Smooth muscle cell (in vitro differentiated cells): ENCODE measurements at regions not wholly inside any gene's neighbourhood (a gene's known extent, or its start where the extent isn't known, plus 50 kb on each side); places are given as distances from the start of the nearest gene placed in this dataset.
A peak's percentile ranks its signal among the peaks of the same experiment; 100 is the strongest.

Experiments used
- DNase-seq: peaks from one replicate; lab custom pipeline; 2025; ENCODE audit not compliant: unreplicated experiment; lab: John Stamatoyannopoulos, UW
- H2AFZ ChIP-seq: fragments of 200-600 bp; sonication (generic); 2 replicates; pipeline ENCODE4 v1.6.0; 2016; ENCODE audit warnings: antibody characterized with exemption, low read depth, mild to moderate bottlenecking
- H3F3A ChIP-seq: fragments of 200-600 bp; sonication (generic); 2 replicates; pipeline ENCODE4 v1.6.0; 2017; ENCODE audit warnings: antibody characterized with exemption, low read depth
- H3K27ac ChIP-seq: fragments of 200-600 bp; sonication (generic); 2 replicates; pipeline ENCODE4 v1.5.1; 2016; ENCODE audit warnings: low read depth, mild to moderate bottlenecking
- H3K27me3 ChIP-seq: fragments of 200-600 bp; sonication (generic); 2 replicates; pipeline ENCODE4 v1.6.1; 2016; ENCODE audit warnings: low read depth, mild to moderate bottlenecking
- H3K36me3 ChIP-seq: fragments of 200-600 bp; sonication (generic); 2 replicates; pipeline ENCODE4 v1.5.1; 2016; ENCODE audit warnings: low read depth
- H3K4me1 ChIP-seq: fragments of 200-600 bp; sonication (generic); 2 replicates; pipeline ENCODE4 v1.5.1; 2016; ENCODE audit warnings: low read depth
- H3K4me2 ChIP-seq: fragments of 200-600 bp; sonication (generic); 2 replicates; pipeline ENCODE4 v1.6.0; 2016; ENCODE audit warnings: mild to moderate bottlenecking
- H3K4me3 ChIP-seq: fragments of 200-600 bp; sonication (generic); 2 replicates; pipeline ENCODE4 v1.5.1; 2016; ENCODE audit warnings: mild to moderate bottlenecking
- H3K79me2 ChIP-seq: fragments of 200-600 bp; sonication (generic); 2 replicates; pipeline ENCODE4 v1.6.0; 2016; ENCODE audit warnings: low read depth, mild to moderate bottlenecking
- H3K9ac ChIP-seq: fragments of 200-600 bp; sonication (generic); 2 replicates; pipeline ENCODE4 v1.6.0; 2016; ENCODE audit warnings: low read depth
- H3K9me3 ChIP-seq: fragments of 200-600 bp; sonication (generic); replicated peaks from 2 replicates; pipeline ENCODE4 v1.5.1; 2016; ENCODE audit warnings: low read depth
- H4K20me1 ChIP-seq: fragments of 200-600 bp; sonication (generic); 2 replicates; pipeline ENCODE4 v1.6.0; 2016; ENCODE audit warnings: low read depth
- CTCF ChIP-seq: fragments of 200-600 bp; sonication (generic); IDR thresholded peaks from 2 replicates; pipeline ENCODE4 v1.5.1; 2017; ENCODE audit warnings: borderline replicate concordance, mild to moderate bottlenecking, antibody characterized with exemption; ENCODE audit not compliant: insufficient read depth, poor library complexity, severe bottlenecking
- WGBS: methylation state at CpG from one replicate; pipeline ENCODE4 v1.1.7; 2016; ENCODE audit warnings: low lambda C conversion rate; 5-methylcytosine and 5-hydroxymethylcytosine counted together

GRCh38 chr14:82388488-82388887, 854.8 kb upstream of the SEL1L start:
- WGBS = 73% methylated on average over 4 of the region's 4 CpGs
- TF ChIP-seq CTCF = no peak

DNA sequence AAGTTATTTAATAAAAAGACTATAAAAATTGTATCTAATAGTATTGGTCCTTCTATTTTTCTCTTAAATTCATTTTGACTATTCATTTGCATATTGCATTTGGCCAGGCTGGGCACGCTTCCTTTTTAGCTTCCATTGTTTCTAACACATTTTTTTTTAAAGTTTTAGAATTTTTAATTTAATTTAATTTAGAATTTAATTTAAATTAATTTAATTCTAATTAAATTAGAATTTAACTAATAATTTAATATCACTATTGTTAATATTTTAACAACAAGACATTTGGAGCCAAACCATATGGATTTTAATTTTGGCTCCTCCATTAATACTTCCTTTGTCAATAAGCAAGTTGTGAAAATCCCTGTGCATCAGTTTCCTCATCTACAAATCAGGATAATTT, 856.9 kb upstream of the SEL1L start:
- 98% methylated on average over 1 of the region's 1 CpG for WGBS
- DNase-seq = no peak
- Histone ChIP-seq H2AFZ (no peak overlapping the region), H3K36me3 (no peaks in the 10 kb centered on the region), H3K4me1 (no peaks in the 10 kb centered on the region), H3K9me3 (no peaks in the 10 kb centered on the region), H3K4me3 (no peak overlapping the region), H3K27ac (no peak overlapping the region), H3K4me2 (no peak overlapping the region), H3K9ac (no peak overlapping the region), H3K27me3 (no peaks in the 10 kb centered on the region), H3K79me2 (no peaks in the 10 kb centered on the region), H4K20me1 (no peaks in the 10 kb centered on the region), H3F3A (no peaks in the 10 kb centered on the region)
- no peak for TF ChIP-seq CTCF

More at GRCh38 chr14:82388488-82388887, 854.8 kb upstream of the SEL1L start:
- Histone ChIP-seq H3K27me3 (no peaks in the 10 kb centered on the region), H4K20me1 (no peaks in the 10 kb centered on the region), H3K36me3 (no peaks in the 10 kb centered on the region), H3K4me3 (no peak overlapping the region), H3K4me1 (no peaks in the 10 kb centered on the region), H3K27ac (no peak overlapping the region), H3K9me3 (no peaks in the 10 kb centered on the region), H3K4me2 (no peak overlapping the region), H3K9ac (no peak overlapping the region), H3K79me2 (no peaks in the 10 kb centered on the region), H2AFZ (no peak overlapping the region), H3F3A (no peaks in the 10 kb centered on the region)
- DNase-seq = no peak

DNA sequence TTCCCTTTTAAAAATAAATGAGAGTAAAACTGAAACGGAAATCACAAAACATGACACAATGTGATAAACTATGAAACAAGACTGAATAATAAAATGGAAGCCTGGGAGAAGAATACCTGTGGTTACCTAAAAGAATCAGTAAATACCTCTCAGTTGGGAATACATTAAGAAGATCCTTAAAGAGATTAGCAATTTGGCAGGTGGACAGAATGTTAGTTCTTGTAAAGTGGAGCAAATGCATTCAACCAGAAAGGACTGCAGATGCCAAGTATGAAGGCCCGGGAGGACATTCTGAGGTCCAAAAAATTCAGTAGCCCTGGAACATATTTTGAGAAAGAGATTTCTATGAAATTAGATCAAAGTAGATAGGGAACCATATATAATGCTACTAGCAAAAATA, 861.3 kb upstream of the SEL1L start:
- H3K79me2 ChIP-seq = no peaks in the 10 kb centered on the region
- no peak overlapping the region for H2AFZ ChIP-seq
- no peak overlapping the region for H3K9ac ChIP-seq
- no peaks in the 10 kb centered on the region for H3K4me1 ChIP-seq
- no peaks in the 10 kb centered on the region for H3F3A ChIP-seq
- no peaks in the 10 kb centered on the region for H4K20me1 ChIP-seq
- DNase-seq = no peak
- no peak overlapping the region for H3K4me2 ChIP-seq
- no peaks in the 10 kb centered on the region for H3K36me3 ChIP-seq
- no peak for TF ChIP-seq CTCF
- no peaks in the 10 kb centered on the region for H3K9me3 ChIP-seq
- no peak overlapping the region for H3K27ac ChIP-seq
- 88% methylated on average over 2 of the region's 2 CpGs for WGBS
- no peak overlapping the region for H3K4me3 ChIP-seq
- no peaks in the 10 kb centered on the region for H3K27me3 ChIP-seq

DNA sequence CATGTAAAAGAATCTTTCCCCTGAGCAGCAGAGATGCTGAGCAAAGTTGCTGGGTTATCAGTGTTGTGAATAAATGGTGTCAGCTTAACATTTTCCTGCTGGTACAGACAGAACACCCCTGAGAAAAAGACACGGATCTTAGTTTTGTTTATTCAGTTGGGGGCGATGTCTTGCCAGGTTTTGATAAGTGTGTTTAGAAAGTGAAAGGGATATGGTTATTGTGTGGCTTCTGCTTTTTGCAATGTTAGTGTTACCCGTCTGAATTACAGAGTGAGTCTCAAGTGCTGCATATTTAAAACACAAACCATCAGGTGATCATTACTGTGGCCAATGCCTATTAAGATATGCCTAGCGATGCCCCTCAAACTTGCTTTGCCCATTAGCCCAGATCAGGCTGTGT, 864.6 kb upstream of the SEL1L start:
- no peak overlapping the region for H3K4me3 ChIP-seq
- DNase-seq = no peak
- no peaks in the 10 kb centered on the region for H3K79me2 ChIP-seq
- no peaks in the 10 kb centered on the region for H3K36me3 ChIP-seq
- 32% methylated on average over 4 of the region's 4 CpGs for WGBS
- H2AFZ ChIP-seq = peak overlapping the region; percentile 39
- no peak overlapping the region for H3K9ac ChIP-seq
- no peaks in the 10 kb centered on the region for H3F3A ChIP-seq
- no peak for TF ChIP-seq CTCF
- no peaks in the 10 kb centered on the region for H3K9me3 ChIP-seq
- no peaks in the 10 kb centered on the region for H3K27me3 ChIP-seq
- no peak overlapping the region for H3K27ac ChIP-seq
- no peaks in the 10 kb centered on the region for H3K4me1 ChIP-seq
- peak overlapping the region; percentile 50 for H3K4me2 ChIP-seq
- no peaks in the 10 kb centered on the region for H4K20me1 ChIP-seq
